Erythroblast (primary cell): ENCODE measurements at regions not wholly inside any gene's neighbourhood (a gene's known extent, or its start where the extent isn't known, plus 50 kb on each side); places are given as distances from the start of the nearest gene placed in this dataset.

Experiments
- GATA1 ChIP-seq: IDR thresholded peaks from 2 replicates; pipeline ENCODE4 v1.6.1; 2011; ENCODE audit warnings: low read depth, mild to moderate bottlenecking, control low read depth, low read length, moderate library complexity
- POLR2A ChIP-seq: IDR thresholded peaks from 2 replicates; pipeline ENCODE4 v1.6.1; 2011; ENCODE audit warnings: mild to moderate bottlenecking, low read length

DNA sequence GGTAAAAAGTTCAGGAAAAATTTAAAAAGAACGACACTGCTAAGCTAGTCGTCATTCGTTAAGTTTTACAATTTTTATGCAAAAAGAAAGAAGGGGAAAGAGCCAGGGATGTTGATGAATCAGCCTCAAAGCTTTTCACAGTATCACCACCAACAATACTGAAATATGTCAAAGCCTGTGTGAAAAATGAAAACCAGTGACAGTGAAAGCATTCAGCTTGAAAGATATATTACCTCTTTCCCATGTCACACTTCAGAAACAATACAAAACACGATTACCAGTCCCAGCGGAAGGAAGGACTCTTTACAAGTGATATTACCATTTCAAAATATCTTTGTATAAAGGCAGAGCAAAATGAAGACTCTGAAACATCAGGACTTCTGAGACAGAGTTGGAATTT lies 489.2 kb downstream of the EPHA7 start:
- TF ChIP-seq POLR2A (no peak), GATA1 (no peak)
